Kidney (tissue), 13 donors: ENCODE measurements at regions not wholly inside any gene's neighbourhood (a gene's known extent, or its start where the extent isn't known, plus 50 kb on each side); places are given as distances from the start of the nearest gene placed in this dataset.

Experiments used
- DNase-seq, 5 donors: peaks; one replicate each; pipeline ENCODE4 v3.0.0-alpha.2; 2013 to 2020
- FAIRE-seq: peaks from 2 replicates; lab custom pipeline; 2012; peaks lifted over from hg19 to GRCh38; lab: Jason Lieb, UNC
- H3K27ac ChIP-seq, 2 donors: one replicate each; pipeline ENCODE4 v1.7.0; 2013; ENCODE audit warnings: low read depth in 2 of 2, low read length in 2 of 2, inconsistent platforms in 1 of 2
- H3K27me3 ChIP-seq: one replicate; pipeline ENCODE4 v1.7.1; 2013; ENCODE audit warnings: low read length, inconsistent platforms; ENCODE audit not compliant: control insufficient read depth, insufficient read depth
- H3K36me3 ChIP-seq, 3 donors: one replicate each; pipeline versions ENCODE4 v1.7.0 to v1.7.1; 2013; ENCODE audit warnings: low read length in 3 of 3, control low read depth in 1 of 3, inconsistent platforms in 1 of 3; ENCODE audit not compliant: insufficient read depth in 3 of 3, control insufficient read depth in 2 of 3
- H3K4me1 ChIP-seq, 3 donors: one replicate each; pipeline versions ENCODE4 v1.7.0 to v1.7.1; 2013; ENCODE audit warnings: low read length in 3 of 3, inconsistent platforms in 1 of 3, low read depth in 1 of 3; ENCODE audit not compliant: control insufficient read depth in 2 of 3, insufficient read depth in 2 of 3
- H3K4me3 ChIP-seq, 3 donors: one replicate each; pipeline versions ENCODE4 v1.7.0 to v1.8.1; 2013; ENCODE audit warnings: low read length in 3 of 3, control low read depth in 1 of 3, inconsistent platforms in 1 of 3
- H3K9ac ChIP-seq, 3 donors: one replicate each; pipeline versions ENCODE4 v1.7.0 to v1.7.1; 2013; ENCODE audit warnings: low read length in 3 of 3, control low read depth in 1 of 3, inconsistent platforms in 1 of 3
- H3K9me3 ChIP-seq, 3 donors: one replicate each; pipeline versions ENCODE4 v1.7.0 to v1.7.1; 2013; ENCODE audit warnings: low read length in 3 of 3, control low read depth in 1 of 3, inconsistent platforms in 1 of 3; ENCODE audit not compliant: control insufficient read depth in 2 of 3, insufficient read depth in 1 of 3
- CTCF ChIP-seq: IDR thresholded peaks from 3 replicates; pipeline ENCODE4 v1.5.1; 2012; ENCODE audit warnings: mild to moderate bottlenecking, moderate library complexity, borderline replicate concordance; ENCODE audit not compliant: insufficient read depth; ENCODE audit errors: extremely low read depth
- intact Hi-C: fragments of 100-400 bp; cut with DNase I; formaldehyde crosslinking; loops from one replicate; pipeline ENCODE4 v1.11.1; 2022
- donor health status: control.
- donor health status: control.
- donor health status: control.
- donor health status: control.
- donor health status: control.
- donor health status: DM: yes; HTN: yes; CAD: no.
- donor health status: Normal renal cell carcinoma (clear cell type).

GRCh38 chr16:11413907-11414595, 68.8 kb downstream of the RMI2 start:
- H3K9me3 ChIP-seq: no peaks in the 10 kb centered on the region
- no peaks in the 10 kb centered on the region for H3K4me1 ChIP-seq
- no peak overlapping the region for H3K9ac ChIP-seq
- H3K36me3 ChIP-seq: no peaks in the 10 kb centered on the region
- intact Hi-C loops: no loop called here
- FAIRE-seq (no peak), DNase-seq (no peak)
- no peaks in the 10 kb centered on the region for H3K27me3 ChIP-seq
- H3K4me3 ChIP-seq: no peak overlapping the region
- TF ChIP-seq CTCF: no peak
- H3K27ac ChIP-seq: no peak overlapping the region

GRCh38 chr16:11414815-11415775, 69.8 kb downstream of the RMI2 start:
- Histone ChIP-seq H3K4me1 (no peaks in the 10 kb centered on the region), H3K27me3 (no peaks in the 10 kb centered on the region), H3K27ac (no peak overlapping the region), H3K9me3 (no peaks in the 10 kb centered on the region), H3K9ac (no peak overlapping the region), H3K4me3 (no peak overlapping the region), H3K36me3 (no peaks in the 10 kb centered on the region)
- intact Hi-C loops: no loop called here
- FAIRE-seq (no peak), DNase-seq (no peak)
- no peak for TF ChIP-seq CTCF

GRCh38 chr16:11416228-11417001, 71.2 kb downstream of the RMI2 start:
- H3K9ac ChIP-seq: no peak overlapping the region
- H3K4me3 ChIP-seq: no peak overlapping the region
- H3K27me3 ChIP-seq: no peaks in the 10 kb centered on the region
- TF ChIP-seq CTCF: no peak
- H3K9me3 ChIP-seq: no peaks in the 10 kb centered on the region
- no peaks in the 10 kb centered on the region for H3K4me1 ChIP-seq
- FAIRE-seq (no peak), DNase-seq (no peak)
- intact Hi-C loops: no loop called here
- no peaks in the 10 kb centered on the region for H3K36me3 ChIP-seq
- H3K27ac ChIP-seq: no peak overlapping the region
